SU-DHL-6 (cell line): ENCODE measurements at regions not wholly inside any gene's neighbourhood (a gene's known extent, or its start where the extent isn't known, plus 50 kb on each side); places are given as distances from the start of the nearest gene placed in this dataset.

Experiments
- H2AFZ ChIP-seq: fragments of 200-600 bp; sonication (generic); 2 replicates; pipeline ENCODE4 v1.6.1; 2014; ENCODE audit warnings: low read depth, mild to moderate bottlenecking, moderate library complexity, mixed read lengths, antibody characterized with exemption, low read length; ENCODE audit not compliant: severe bottlenecking
- H3F3A ChIP-seq: fragments of 200-600 bp; shearing (Covaris generic); 2 replicates; pipeline ENCODE4 v1.6.0; 2016; ENCODE audit warnings: antibody characterized with exemption, mild to moderate bottlenecking; ENCODE audit not compliant: insufficient read depth
- H3K27ac ChIP-seq: fragments of 200-600 bp; sonication (generic); 2 replicates; pipeline ENCODE4 v1.5.1; 2016; ENCODE audit warnings: low read depth, mild to moderate bottlenecking, low read length, moderate library complexity, mixed read lengths
- H3K27me3 ChIP-seq: fragments of 200-600 bp; sonication (generic), shearing (Covaris generic); 2 replicates; pipeline ENCODE4 v1.6.0; 2014; ENCODE audit warnings: mild to moderate bottlenecking, low read length
- H3K36me3 ChIP-seq: fragments of 200-600 bp; sonication (generic); 2 replicates; pipeline ENCODE4 v1.6.1; 2014; ENCODE audit warnings: mild to moderate bottlenecking, low read length, mixed read lengths
- H3K4me2 ChIP-seq: fragments of 300-600, 200-600 bp; shearing (Covaris generic), sonication (generic); 2 replicates; pipeline ENCODE4 v1.6.0; 2014; ENCODE audit warnings: low read length, low read depth, mild to moderate bottlenecking; ENCODE audit not compliant: poor library complexity, severe bottlenecking
- H3K4me3 ChIP-seq: fragments of 200-600 bp; sonication (generic); 2 replicates; pipeline ENCODE4 v1.5.1; 2014; ENCODE audit warnings: antibody characterized with exemption, low read length, mild to moderate bottlenecking, mixed read lengths; ENCODE audit not compliant: insufficient read depth, poor library complexity, severe bottlenecking
- H3K79me2 ChIP-seq: fragments of 200-600 bp; sonication (generic); 2 replicates; pipeline ENCODE4 v1.6.1; 2014; ENCODE audit warnings: mild to moderate bottlenecking, low read length, moderate library complexity; ENCODE audit not compliant: insufficient read depth
- H3K9ac ChIP-seq: fragments of 200-600 bp; sonication (generic); 2 replicates; pipeline ENCODE4 v1.7.0; 2014; ENCODE audit warnings: mild to moderate bottlenecking, low read length
- H3K9me2 ChIP-seq: fragments of 200-600 bp; sonication (generic); replicated peaks from 2 replicates; pipeline ENCODE4 v1.6.1; 2014; ENCODE audit warnings: low read length; ENCODE audit not compliant: insufficient read depth
- H3K9me3 ChIP-seq: fragments of 200-600 bp; sonication (generic); 2 replicates; pipeline ENCODE4 v1.6.1; 2014; ENCODE audit warnings: low read length, mixed read lengths; ENCODE audit not compliant: insufficient read depth
- H4K20me1 ChIP-seq: fragments of 200-600 bp; sonication (generic); 2 replicates; pipeline ENCODE4 v1.6.1; 2014; ENCODE audit warnings: low read depth, mild to moderate bottlenecking, antibody characterized with exemption, low read length, moderate library complexity, mixed read lengths
- CTCF ChIP-seq: fragments of 200-600 bp; sonication (generic); IDR thresholded peaks from one replicate; pipeline ENCODE4 v1.5.1; 2017; ENCODE audit warnings: antibody characterized with exemption, mild to moderate bottlenecking, low read length, moderate library complexity; ENCODE audit not compliant: insufficient read depth, poor library complexity, severe bottlenecking
- EZH2phosphoT487 ChIP-seq: fragments of 200-600 bp; sonication (generic), shearing (Covaris generic); conservative IDR thresholded peaks from 2 replicates; pipeline ENCODE4 v1.6.1; 2018; ENCODE audit warnings: mild to moderate bottlenecking, antibody characterized with exemption, low read length, moderate library complexity, mixed read lengths

- no peak overlapping the region for H3K9ac ChIP-seq
- H2AFZ ChIP-seq, result no peak overlapping the region
- H4K20me1 ChIP-seq, result no peaks in the 10 kb centered on the region
- TF ChIP-seq CTCF (no peak), EZH2phosphoT487 (no peak)
- no peaks in the 10 kb centered on the region for H3K9me3 ChIP-seq
- no peaks in the 10 kb centered on the region for H3K9me2 ChIP-seq
- H3K27me3 ChIP-seq, result no peaks in the 10 kb centered on the region
- H3K4me3 ChIP-seq, result no peak overlapping the region
- no peaks in the 10 kb centered on the region for H3F3A ChIP-seq
- no peak overlapping the region for H3K4me2 ChIP-seq
- H3K27ac ChIP-seq, result no peak overlapping the region
- H3K36me3 ChIP-seq, result no peaks in the 10 kb centered on the region
- H3K79me2 ChIP-seq, result no peaks in the 10 kb centered on the region
Observed at GRCh38 chr18:72692086-72692485, 147.9 kb upstream of the CBLN2 start.

- Histone ChIP-seq H3K27me3 (no peaks in the 10 kb centered on the region), H3K4me3 (no peak overlapping the region), H3K9ac (no peak overlapping the region), H3K27ac (no peak overlapping the region), H3K9me2 (no peaks in the 10 kb centered on the region), H3K36me3 (no peaks in the 10 kb centered on the region), H3F3A (no peaks in the 10 kb centered on the region), H4K20me1 (no peaks in the 10 kb centered on the region), H3K4me2 (no peak overlapping the region), H3K9me3 (no peaks in the 10 kb centered on the region), H3K79me2 (no peaks in the 10 kb centered on the region), H2AFZ (no peak overlapping the region)
- TF ChIP-seq CTCF (no peak), EZH2phosphoT487 (no peak)
Observed at GRCh38 chr18:72687736-72688135, 143.6 kb upstream of the CBLN2 start.

- Histone ChIP-seq H3K79me2 (no peaks in the 10 kb centered on the region), H3K4me3 (no peak overlapping the region), H3K9ac (no peak overlapping the region), H3K27me3 (no peaks in the 10 kb centered on the region), H2AFZ (no peak overlapping the region), H4K20me1 (no peaks in the 10 kb centered on the region), H3K27ac (no peak overlapping the region), H3K4me2 (no peak overlapping the region), H3K9me2 (no peaks in the 10 kb centered on the region), H3K36me3 (no peaks in the 10 kb centered on the region), H3F3A (no peaks in the 10 kb centered on the region), H3K9me3 (no peaks in the 10 kb centered on the region)
- TF ChIP-seq EZH2phosphoT487 (no peak), CTCF (no peak)
Observed at GRCh38 chr18:72675394-72675793, 131.3 kb upstream of the CBLN2 start.

GRCh38 chr18:72674710-72675109 lies 130.6 kb upstream of the CBLN2 start:
- Histone ChIP-seq H3F3A (no peaks in the 10 kb centered on the region), H3K9me2 (no peaks in the 10 kb centered on the region), H4K20me1 (no peaks in the 10 kb centered on the region), H3K79me2 (no peaks in the 10 kb centered on the region), H3K36me3 (no peaks in the 10 kb centered on the region), H3K27ac (no peak overlapping the region), H3K9ac (no peak overlapping the region), H3K27me3 (no peaks in the 10 kb centered on the region), H2AFZ (no peak overlapping the region), H3K4me2 (no peak overlapping the region), H3K4me3 (no peak overlapping the region), H3K9me3 (no peaks in the 10 kb centered on the region)
- TF ChIP-seq EZH2phosphoT487 (no peak), CTCF (no peak)
